A673 (cell line): ENCODE measurements at regions not wholly inside any gene's neighbourhood (a gene's known extent, or its start where the extent isn't known, plus 50 kb on each side); places are given as distances from the start of the nearest gene placed in this dataset.

Experiments
- BruUV-seq: library from RNA; stranded (reverse); fragments of 400-500 nt; replicated peaks from 2 replicates; lab custom pipeline; 2021; lab: Mats Ljungman, UMichigan
- CTCF ChIA-PET: fragments of 300-600 bp; sonication (Branson Sonifier 250); formaldehyde crosslinking; loops from one replicate; lab custom pipeline; 2022; ENCODE audit warnings: antibody characterized with exemption; lab: Charles Lee
- POLR2A ChIA-PET: fragments of 300-600 bp; sonication (Branson Sonifier 250); formaldehyde crosslinking; loops from one replicate; lab custom pipeline; 2022; ENCODE audit warnings: antibody characterized with exemption; ENCODE audit not compliant: low non-redundant PET; lab: Charles Lee
- DNase-seq: peaks from one replicate; pipeline ENCODE4 v3.0.0-alpha.2; 2015; ENCODE audit warnings: low spot score
- H3K27ac ChIP-seq: fragments of 200-600 bp; sonication (generic); 2 replicates; pipeline ENCODE4 v1.5.1; 2016; ENCODE audit warnings: mixed run types, low read depth, mild to moderate bottlenecking, mixed read lengths, antibody characterized with exemption, low read length; ENCODE audit not compliant: poor library complexity, severe bottlenecking
- H3K27me3 ChIP-seq: fragments of 200-600 bp; sonication (generic); replicated peaks from 2 replicates; pipeline ENCODE4 v1.6.1; 2017; ENCODE audit warnings: mixed run types, low read depth, mild to moderate bottlenecking, mixed read lengths, antibody characterized with exemption, low read length; ENCODE audit not compliant: insufficient read depth, poor library complexity
- H3K36me3 ChIP-seq: fragments of 200-600 bp; sonication (generic); 2 replicates; pipeline ENCODE4 v1.6.1; 2016; ENCODE audit warnings: mixed run types, mild to moderate bottlenecking, mixed read lengths, antibody characterized with exemption, low read length; ENCODE audit not compliant: insufficient read depth, poor library complexity, severe bottlenecking
- H3K4me1 ChIP-seq: fragments of 200-600 bp; sonication (generic); 2 replicates; pipeline ENCODE4 v1.6.1; 2017; ENCODE audit warnings: mixed run types, mild to moderate bottlenecking, mixed read lengths, antibody characterized with exemption, low read length; ENCODE audit not compliant: insufficient read depth, poor library complexity, severe bottlenecking
- H3K4me3 ChIP-seq: fragments of 200-600 bp; sonication (generic); 2 replicates; pipeline ENCODE4 v1.5.1; 2016; ENCODE audit warnings: low read depth, mixed run types, mild to moderate bottlenecking, mixed read lengths, low read length; ENCODE audit not compliant: poor library complexity, severe bottlenecking
- H3K9me3 ChIP-seq: fragments of 200-600 bp; sonication (generic); 2 replicates; pipeline ENCODE4 v1.6.1; 2016; ENCODE audit warnings: mixed run types, low read depth, mild to moderate bottlenecking, mixed read lengths, antibody characterized with exemption, low read length; ENCODE audit not compliant: poor library complexity, severe bottlenecking
- CTCF ChIP-seq: fragments of 300-800, 200-600 bp; sonication (generic); conservative IDR thresholded peaks from 2 replicates; pipeline ENCODE4 v1.5.1; 2017; ENCODE audit warnings: low read depth, mild to moderate bottlenecking, antibody characterized with exemption, low read length, moderate library complexity, mixed read lengths
- EZH2 ChIP-seq: fragments of 200-600 bp; sonication (generic); IDR thresholded peaks from 2 replicates; pipeline ENCODE4 v1.6.1; 2017; ENCODE audit warnings: borderline replicate concordance, low read depth, mild to moderate bottlenecking, mixed read lengths, antibody characterized with exemption, low read length; ENCODE audit not compliant: poor library complexity, severe bottlenecking
- intact Hi-C: fragments of 100-400 bp; cut with micrococcal nuclease; formaldehyde crosslinking; loops from one replicate; pipeline ENCODE4 v1.10.0; 2022; ENCODE audit not compliant: unreplicated experiment

GRCh38 chrX:113933931-113934330 lies 650.0 kb upstream of the HTR2C start:
- no peak for TF ChIP-seq EZH2
- no peak overlapping the region for H3K27ac ChIP-seq
- H3K36me3 ChIP-seq = no peaks in the 10 kb centered on the region
- no peaks in the 10 kb centered on the region for H3K4me1 ChIP-seq
- H3K9me3 ChIP-seq = no peaks in the 10 kb centered on the region
- intact Hi-C loops = no loop called here
- no peak for DNase-seq
- POLR2A ChIA-PET = no interaction called here
- CTCF ChIA-PET = no interaction called here
- H3K4me3 ChIP-seq = no peak overlapping the region
- BruUV-seq = no TSS peak
- no peaks in the 10 kb centered on the region for H3K27me3 ChIP-seq

- ChIA-PET POLR2A (no interaction called here), CTCF (no interaction called here)
- Histone ChIP-seq H3K36me3 (no peaks in the 10 kb centered on the region), H3K9me3 (no peaks in the 10 kb centered on the region), H3K4me1 (no peaks in the 10 kb centered on the region), H3K4me3 (no peak overlapping the region), H3K27ac (no peak overlapping the region), H3K27me3 (no peaks in the 10 kb centered on the region)
- intact Hi-C loops = no loop called here
- no TSS peak for BruUV-seq
- peak; percentile 48 for DNase-seq
- TF ChIP-seq CTCF = peak; percentile 52
- no peak for TF ChIP-seq EZH2
These were observed 654.9 kb upstream of the HTR2C start for GRCh38 chrX:113929004-113929403.

GRCh38 chrX:113920661-113921060 lies 663.2 kb upstream of the HTR2C start:
- no peak for DNase-seq
- CTCF ChIA-PET = no interaction called here

More at GRCh38 chrX:113920661-113921060, 663.2 kb upstream of the HTR2C start:
- Histone ChIP-seq H3K9me3 (no peaks in the 10 kb centered on the region), H3K4me1 (no peaks in the 10 kb centered on the region), H3K4me3 (no peak overlapping the region), H3K27me3 (no peaks in the 10 kb centered on the region), H3K27ac (no peak overlapping the region), H3K36me3 (no peaks in the 10 kb centered on the region)
- intact Hi-C loops = no loop called here
- POLR2A ChIA-PET = no interaction called here
- no peak for TF ChIP-seq EZH2
- TF ChIP-seq CTCF = no peak
- no TSS peak for BruUV-seq
